Neural progenitor cell (in vitro differentiated cells): ENCODE measurements at regions not wholly inside any gene's neighbourhood (a gene's known extent, or its start where the extent isn't known, plus 50 kb on each side); places are given as distances from the start of the nearest gene placed in this dataset.

Source experiments
- DNase-seq: peaks from one replicate; pipeline ENCODE4 v3.0.0-alpha.2; 2016; ENCODE audit warnings: low spot score
- H2AFZ ChIP-seq: fragments of 200-600 bp; sonication (generic); replicated peaks from 2 replicates; pipeline ENCODE4 v1.6.1; 2016; ENCODE audit warnings: antibody characterized with exemption
- H3F3A ChIP-seq: fragments of 200-600 bp; sonication (generic); 2 replicates; pipeline ENCODE4 v1.6.1; 2016; ENCODE audit warnings: antibody characterized with exemption, low read depth
- H3K27ac ChIP-seq: fragments of 200-600 bp; sonication (generic); 2 replicates; pipeline ENCODE4 v1.5.1; 2016; ENCODE audit warnings: mild to moderate bottlenecking
- H3K27me3 ChIP-seq: fragments of 200-600 bp; sonication (generic); 2 replicates; pipeline ENCODE4 v1.6.1; 2016; ENCODE audit warnings: mild to moderate bottlenecking, moderate library complexity
- H3K36me3 ChIP-seq: fragments of 200-600 bp; sonication (generic); 2 replicates; pipeline ENCODE4 v1.5.1; 2016
- H3K4me1 ChIP-seq: fragments of 200-600 bp; sonication (generic); 2 replicates; pipeline ENCODE4 v1.6.1; 2016; ENCODE audit warnings: mixed run types
- H3K4me2 ChIP-seq: fragments of 200-600 bp; sonication (generic); 2 replicates; pipeline ENCODE4 v1.6.1; 2016
- H3K4me3 ChIP-seq: fragments of 200-600 bp; sonication (generic); 2 replicates; pipeline ENCODE4 v1.5.1; 2016
- H3K79me2 ChIP-seq: fragments of 200-600 bp; sonication (generic); 2 replicates; pipeline ENCODE4 v1.6.1; 2016; ENCODE audit warnings: low read depth
- H3K9ac ChIP-seq: fragments of 200-600 bp; sonication (generic); 2 replicates; pipeline ENCODE4 v1.6.1; 2016
- H3K9me3 ChIP-seq: fragments of 200-600 bp; sonication (generic); 2 replicates; pipeline ENCODE4 v1.5.1; 2016; ENCODE audit warnings: low read depth
- H4K20me1 ChIP-seq: fragments of 200-600 bp; sonication (generic); 2 replicates; pipeline ENCODE4 v1.6.1; 2016; ENCODE audit warnings: low read depth
- H3K27ac Mint-ChIP-seq: 3 replicates; pipeline ENCODE4 v1.8.0; 2021; ENCODE audit warnings: mixed read lengths
- H3K27me3 Mint-ChIP-seq: 2 replicates; pipeline ENCODE4 v1.8.0; 2022; ENCODE audit warnings: low read depth, mild to moderate bottlenecking, inconsistent platforms, moderate library complexity, mixed read lengths; ENCODE audit not compliant: insufficient read depth
- H3K36me3 Mint-ChIP-seq: 3 replicates; pipeline ENCODE4 v1.8.0; 2021; ENCODE audit warnings: mixed read lengths
- H3K4me1 Mint-ChIP-seq: 3 replicates; pipeline ENCODE4 v1.8.0; 2021; ENCODE audit warnings: mixed read lengths
- H3K4me3 Mint-ChIP-seq: 3 replicates; pipeline ENCODE4 v1.8.0; 2021; ENCODE audit warnings: mild to moderate bottlenecking, moderate library complexity, mixed read lengths
- H3K9me3 Mint-ChIP-seq: 3 replicates; pipeline ENCODE4 v1.8.0; 2020; ENCODE audit warnings: mixed read lengths
- CTCF ChIP-seq: fragments of 200-600 bp; sonication (generic); IDR thresholded peaks from 2 replicates; pipeline ENCODE4 v1.5.1; 2017; ENCODE audit warnings: antibody characterized with exemption, mild to moderate bottlenecking
- EZH2 ChIP-seq: fragments of 200-600 bp; sonication (generic); IDR thresholded peaks from 2 replicates; pipeline ENCODE4 v1.6.1; 2017; ENCODE audit warnings: antibody characterized with exemption, mild to moderate bottlenecking, moderate library complexity
- EZH2phosphoT487 ChIP-seq: fragments of 200-600 bp; sonication (generic); IDR thresholded peaks from 2 replicates; pipeline ENCODE4 v1.6.1; 2017; ENCODE audit warnings: antibody characterized with exemption

- H3K4me3 ChIP-seq, result no peak overlapping the region
- peaks cover 2% of the 10 kb centered on the region for H3K9me3 Mint-ChIP-seq
- H3K27ac Mint-ChIP-seq, result no peak overlapping the region
- H3K4me1 ChIP-seq, result peaks cover 11% of the 10 kb centered on the region
- H3K27me3 Mint-ChIP-seq, result peaks cover 5% of the 10 kb centered on the region
- no peaks in the 10 kb centered on the region for H3K9me3 ChIP-seq
- peaks cover 11% of the 10 kb centered on the region for H3K4me1 Mint-ChIP-seq
- no peaks in the 10 kb centered on the region for H3K79me2 ChIP-seq
- TF ChIP-seq EZH2 (no peak), CTCF (no peak), EZH2phosphoT487 (no peak)
- no peak overlapping the region for H3K27ac ChIP-seq
- no peaks in the 10 kb centered on the region for H3K36me3 ChIP-seq
- H3K9ac ChIP-seq, result no peak overlapping the region
- no peak for DNase-seq
- H2AFZ ChIP-seq, result peak overlapping the region; percentile 77
- H3F3A ChIP-seq, result no peaks in the 10 kb centered on the region
- H3K4me3 Mint-ChIP-seq, result no peak overlapping the region
- H3K4me2 ChIP-seq, result no peak overlapping the region
- H4K20me1 ChIP-seq, result no peaks in the 10 kb centered on the region
- no peaks in the 10 kb centered on the region for H3K36me3 Mint-ChIP-seq
- H3K27me3 ChIP-seq, result no peaks in the 10 kb centered on the region
These were observed 106.1 kb upstream of the HS3ST1 start for GRCh38 chr4:11534623-11535302.

DNA sequence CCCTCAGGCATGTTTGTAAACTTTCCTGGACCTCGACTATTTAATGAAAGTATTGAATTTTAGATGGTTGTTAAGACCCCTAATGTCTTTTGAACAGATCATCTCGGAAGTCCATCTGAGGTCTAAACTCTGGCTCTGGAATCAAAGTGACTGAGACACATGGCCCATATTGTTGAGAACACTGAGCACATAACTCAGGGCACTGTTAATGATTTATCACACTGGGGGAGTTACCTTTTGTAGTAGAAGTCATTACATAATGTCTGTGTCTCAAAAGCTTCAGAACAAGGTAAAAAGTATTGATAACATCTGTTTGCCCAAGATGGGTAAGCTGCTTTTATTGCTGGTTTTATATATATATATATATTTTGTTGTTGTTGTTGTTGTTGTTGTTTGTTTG lies 103.4 kb upstream of the HS3ST1 start:
- H3K4me1 ChIP-seq, result peaks cover 11% of the 10 kb centered on the region
- Mint-ChIP-seq H3K9me3 (peaks cover 2% of the 10 kb centered on the region), H3K36me3 (no peaks in the 10 kb centered on the region), H3K4me1 (peaks cover 11% of the 10 kb centered on the region), H3K27me3 (peaks cover 5% of the 10 kb centered on the region), H3K4me3 (no peak overlapping the region), H3K27ac (no peak overlapping the region)
- no peak overlapping the region for H3K4me3 ChIP-seq
- no peak for DNase-seq
- H3K4me2 ChIP-seq, result no peak overlapping the region
- H3K36me3 ChIP-seq, result no peaks in the 10 kb centered on the region
- no peaks in the 10 kb centered on the region for H3K9me3 ChIP-seq
- no peak overlapping the region for H2AFZ ChIP-seq
- H4K20me1 ChIP-seq, result no peaks in the 10 kb centered on the region
- TF ChIP-seq EZH2phosphoT487 (no peak), EZH2 (no peak), CTCF (no peak)
- no peaks in the 10 kb centered on the region for H3K79me2 ChIP-seq
- H3K27me3 ChIP-seq, result no peaks in the 10 kb centered on the region
- no peaks in the 10 kb centered on the region for H3F3A ChIP-seq
- no peak overlapping the region for H3K27ac ChIP-seq
- no peak overlapping the region for H3K9ac ChIP-seq

DNA sequence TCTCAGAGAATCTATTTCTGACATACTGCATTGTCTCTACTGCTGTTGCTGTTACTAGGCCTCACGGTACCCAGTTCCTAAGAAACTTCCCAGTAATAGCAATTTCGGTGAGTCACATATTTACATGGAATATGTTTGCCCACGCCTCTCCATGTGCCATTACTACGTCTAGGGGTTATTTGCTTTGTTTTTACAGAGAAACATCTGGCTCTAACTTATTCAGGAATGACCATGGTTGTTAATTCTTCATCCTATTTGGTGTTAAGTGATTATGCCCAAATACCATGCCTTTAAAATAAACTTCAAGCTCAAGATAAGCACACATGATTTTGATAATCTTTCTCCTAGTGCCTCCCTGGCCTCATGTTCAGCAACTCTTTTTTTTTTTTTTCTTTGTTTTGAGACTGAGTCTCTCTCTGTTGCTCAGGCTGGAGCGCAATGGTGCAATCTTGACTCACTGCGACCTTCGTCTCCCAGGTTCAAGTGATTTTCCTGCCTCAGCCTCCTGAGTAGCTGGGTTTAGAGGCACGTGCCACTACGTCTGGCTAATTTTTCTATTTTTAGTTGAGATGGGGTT lies 101.0 kb upstream of the HS3ST1 start:
- peaks cover 15% of the 10 kb centered on the region for H3K4me1 Mint-ChIP-seq
- H3K79me2 ChIP-seq, result no peaks in the 10 kb centered on the region
- H3K27ac Mint-ChIP-seq, result no peak overlapping the region
- no peak overlapping the region for H3K4me2 ChIP-seq
- no peaks in the 10 kb centered on the region for H3K27me3 ChIP-seq
- H3K36me3 Mint-ChIP-seq, result no peaks in the 10 kb centered on the region
- H3K4me3 Mint-ChIP-seq, result no peak overlapping the region
- no peaks in the 10 kb centered on the region for H3K9me3 ChIP-seq
- peaks cover 8% of the 10 kb centered on the region for H3K4me1 ChIP-seq
- H4K20me1 ChIP-seq, result no peaks in the 10 kb centered on the region
- H3K9me3 Mint-ChIP-seq, result peaks cover 2% of the 10 kb centered on the region
- no peak for DNase-seq
- H3K36me3 ChIP-seq, result no peaks in the 10 kb centered on the region
- no peak overlapping the region for H3K4me3 ChIP-seq
- H2AFZ ChIP-seq, result no peak overlapping the region
- H3K27ac ChIP-seq, result no peak overlapping the region
- H3F3A ChIP-seq, result no peaks in the 10 kb centered on the region
- TF ChIP-seq EZH2 (no peak), EZH2phosphoT487 (no peak), CTCF (no peak)
- H3K27me3 Mint-ChIP-seq, result peaks cover 2% of the 10 kb centered on the region
- no peak overlapping the region for H3K9ac ChIP-seq
